HUES48 (cell line): ENCODE measurements at regions not wholly inside any gene's neighbourhood (a gene's known extent, or its start where the extent isn't known, plus 50 kb on each side); places are given as distances from the start of the nearest gene placed in this dataset.
A peak's percentile ranks its signal among the peaks of the same experiment; 100 is the strongest.

Experiments used
- H3K27ac ChIP-seq: one replicate; pipeline ENCODE4 v1.7.0; 2013; ENCODE audit warnings: low read depth, low read length, inconsistent platforms
- H3K27me3 ChIP-seq: 2 replicates; pipeline ENCODE4 v1.6.1; 2013; ENCODE audit warnings: mild to moderate bottlenecking, low read length; ENCODE audit not compliant: control insufficient read depth, insufficient read depth
- H3K36me3 ChIP-seq: 2 replicates; pipeline ENCODE4 v1.6.1; 2013; ENCODE audit warnings: low read length; ENCODE audit not compliant: control insufficient read depth, insufficient read depth
- H3K4me1 ChIP-seq: 2 replicates; pipeline ENCODE4 v1.6.1; 2013; ENCODE audit warnings: mild to moderate bottlenecking, low read length; ENCODE audit not compliant: control insufficient read depth, insufficient read depth
- H3K4me3 ChIP-seq: 2 replicates; pipeline ENCODE4 v1.5.1; 2013; ENCODE audit warnings: mild to moderate bottlenecking, low read depth, low read length
- H3K9ac ChIP-seq: 2 replicates; pipeline ENCODE4 v1.6.1; 2013; ENCODE audit warnings: mild to moderate bottlenecking, low read depth, low read length, moderate library complexity
- H3K9me3 ChIP-seq: 2 replicates; pipeline ENCODE4 v1.6.1; 2013; ENCODE audit warnings: low read length; ENCODE audit not compliant: control insufficient read depth, insufficient read depth

GRCh38 chr17:77420095-77420803 lies 279.5 kb downstream of the SEC14L1 start:
- Histone ChIP-seq H3K27ac (peak overlapping the region; percentile 87), H3K9ac (no peak overlapping the region)

DNA sequence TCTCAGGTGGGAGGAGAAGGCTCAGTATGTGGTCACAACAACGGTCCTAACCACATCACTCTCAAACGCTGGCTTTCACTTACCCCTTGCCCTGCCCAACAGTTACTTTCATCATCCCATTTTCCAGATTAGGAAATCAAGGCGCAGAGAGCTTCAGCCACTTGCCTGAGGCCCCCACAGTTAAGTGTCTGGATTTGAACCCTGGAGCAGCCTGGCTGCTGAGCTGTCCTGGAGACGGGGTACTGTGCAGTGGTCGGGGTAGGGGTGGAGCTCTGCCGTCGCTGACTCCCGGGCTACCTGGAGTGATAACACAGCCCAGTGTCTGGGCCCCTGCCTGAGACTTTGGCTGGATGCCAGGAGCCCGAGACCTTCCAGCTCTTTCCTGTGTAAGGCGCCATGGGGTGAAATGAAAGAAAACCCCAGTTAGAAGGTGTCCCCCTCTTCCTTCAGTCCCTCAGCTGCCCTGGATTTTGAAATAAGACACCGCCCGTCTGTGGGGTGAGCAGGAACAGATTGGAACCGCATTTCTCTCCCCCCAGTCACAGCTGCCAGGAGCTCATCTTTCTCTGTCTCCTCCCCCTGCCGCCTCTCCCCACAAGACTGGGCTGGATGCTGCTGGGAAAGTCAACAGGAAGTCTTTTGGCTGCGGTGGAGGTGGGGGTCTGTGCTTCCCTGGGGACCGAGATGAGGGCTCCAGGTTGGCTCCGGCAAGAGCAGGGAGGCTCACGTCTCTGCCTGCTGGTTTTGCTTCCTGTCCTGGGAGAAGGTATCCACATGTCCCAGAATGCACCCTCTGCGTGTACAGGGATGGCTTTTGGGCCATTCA lies 280.2 kb downstream of the SEC14L1 start:
- H3K27ac ChIP-seq, result peak overlapping the region; percentile 87
- H3K9me3 ChIP-seq, result no peaks in the 10 kb centered on the region
- H3K4me3 ChIP-seq, result no peak overlapping the region; the same call in 1 of the 2 replicates
- no peaks in the 10 kb centered on the region for H3K27me3 ChIP-seq
- H3K4me1 ChIP-seq, result peaks cover 43% of the 10 kb centered on the region
- no peaks in the 10 kb centered on the region for H3K36me3 ChIP-seq
- H3K9ac ChIP-seq, result no peak overlapping the region

More at GRCh38 chr17:77420095-77420803, 279.5 kb downstream of the SEC14L1 start:
- Histone ChIP-seq H3K4me1 (peaks cover 36% of the 10 kb centered on the region), H3K36me3 (no peaks in the 10 kb centered on the region), H3K9me3 (no peaks in the 10 kb centered on the region), H3K4me3 (no peak overlapping the region), H3K27me3 (no peaks in the 10 kb centered on the region)

DNA sequence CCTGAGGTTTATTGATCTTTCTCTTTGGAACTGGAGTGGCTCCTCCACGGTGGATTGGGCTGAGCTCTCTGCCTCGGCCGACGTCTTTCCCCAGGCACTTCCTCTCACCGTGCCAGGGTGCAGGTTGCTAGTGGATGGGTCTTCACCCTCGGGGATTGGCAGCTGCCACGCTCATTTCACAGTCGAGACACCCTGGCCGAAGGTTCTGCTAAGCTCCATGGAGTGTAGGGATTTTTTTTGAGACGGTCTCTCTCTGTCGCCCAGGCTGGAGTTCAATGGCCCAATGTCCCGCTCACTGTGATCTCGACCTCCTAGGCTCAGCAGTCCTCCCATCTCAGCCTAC lies 280.8 kb downstream of the SEC14L1 start:
- peaks cover 49% of the 10 kb centered on the region for H3K4me1 ChIP-seq
- H3K27ac ChIP-seq, result peak overlapping the region; percentile 87
- no peak overlapping the region for H3K9ac ChIP-seq
- no peaks in the 10 kb centered on the region for H3K27me3 ChIP-seq
- no peaks in the 10 kb centered on the region for H3K36me3 ChIP-seq
- no peaks in the 10 kb centered on the region for H3K9me3 ChIP-seq
- no peak overlapping the region; the same call in 1 of the 2 replicates for H3K4me3 ChIP-seq

- Histone ChIP-seq H3K9me3 (no peaks in the 10 kb centered on the region), H3K9ac (no peak overlapping the region), H3K4me3 (no peak overlapping the region), H3K27ac (peak overlapping the region; percentile 87), H3K36me3 (no peaks in the 10 kb centered on the region), H3K27me3 (no peaks in the 10 kb centered on the region), H3K4me1 (peaks cover 56% of the 10 kb centered on the region)
Observed at GRCh38 chr17:77422104-77422747, 281.5 kb downstream of the SEC14L1 start.

- Histone ChIP-seq H3K4me1 (peaks cover 58% of the 10 kb centered on the region), H3K4me3 (no peak overlapping the region), H3K9ac (no peak overlapping the region), H3K9me3 (no peaks in the 10 kb centered on the region), H3K27ac (no peak overlapping the region), H3K27me3 (no peaks in the 10 kb centered on the region), H3K36me3 (no peaks in the 10 kb centered on the region)
Observed at GRCh38 chr17:77422748-77423113, 282.0 kb downstream of the SEC14L1 start.

DNA sequence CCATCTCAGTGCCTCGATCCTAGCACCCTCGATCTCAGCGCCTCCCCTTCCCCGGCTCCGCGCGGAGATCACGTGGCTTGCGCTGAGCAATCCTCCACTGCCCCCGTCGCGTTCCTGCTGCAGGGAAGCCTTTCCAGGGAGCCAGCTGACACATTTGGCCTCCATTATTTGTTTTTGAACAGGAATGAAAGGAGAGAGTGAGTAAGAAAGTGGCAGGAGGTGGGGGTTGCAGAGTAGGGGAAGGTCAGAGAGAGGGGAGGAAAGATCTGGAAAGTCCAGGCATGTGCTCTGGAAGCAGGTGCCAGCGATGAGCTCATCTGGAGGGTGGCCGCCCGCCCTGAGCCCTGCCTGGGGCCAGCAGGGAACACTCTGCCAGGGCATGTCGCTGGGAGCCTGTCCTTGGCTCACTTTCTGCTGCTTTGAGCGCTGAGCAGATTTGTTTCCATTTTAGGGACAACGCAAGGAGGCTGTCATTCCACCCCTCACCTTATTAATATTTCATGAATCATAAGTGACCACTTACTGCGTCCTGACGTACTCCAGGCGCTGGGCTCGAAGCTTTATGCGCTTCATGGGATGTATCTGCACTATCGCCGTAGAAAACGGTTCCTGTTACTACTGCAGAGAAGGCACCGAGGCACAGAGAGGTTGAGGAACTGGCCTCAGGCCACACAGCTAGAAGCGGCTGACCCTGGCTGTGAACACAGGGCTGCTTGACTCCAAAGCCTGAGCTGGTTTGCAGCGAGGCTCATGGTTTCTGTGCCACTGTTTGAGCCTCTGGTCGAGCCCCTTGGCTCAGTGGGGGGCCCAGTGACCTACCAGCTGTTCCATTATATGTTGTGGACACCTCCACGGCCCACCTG lies 283.1 kb downstream of the SEC14L1 start:
- H3K4me1 ChIP-seq, result peaks cover 62% of the 10 kb centered on the region
- H3K27me3 ChIP-seq, result no peaks in the 10 kb centered on the region
- H3K27ac ChIP-seq, result no peak overlapping the region
- H3K9ac ChIP-seq, result no peak overlapping the region
- H3K36me3 ChIP-seq, result no peaks in the 10 kb centered on the region
- H3K9me3 ChIP-seq, result no peaks in the 10 kb centered on the region
- no peak overlapping the region for H3K4me3 ChIP-seq

GRCh38 chr17:77424585-77425344 lies 284.0 kb downstream of the SEC14L1 start:
- no peaks in the 10 kb centered on the region for H3K9me3 ChIP-seq
- no peak overlapping the region for H3K9ac ChIP-seq
- peaks cover 61% of the 10 kb centered on the region for H3K4me1 ChIP-seq
- no peak overlapping the region for H3K4me3 ChIP-seq
- H3K27me3 ChIP-seq, result no peaks in the 10 kb centered on the region
- H3K27ac ChIP-seq, result peak overlapping the region; percentile 57
- no peaks in the 10 kb centered on the region for H3K36me3 ChIP-seq

- Histone ChIP-seq H3K27ac (peak overlapping the region; percentile 57), H3K4me1 (peaks cover 60% of the 10 kb centered on the region), H3K27me3 (no peaks in the 10 kb centered on the region), H3K4me3 (no peak overlapping the region), H3K9me3 (no peaks in the 10 kb centered on the region), H3K9ac (no peak overlapping the region), H3K36me3 (no peaks in the 10 kb centered on the region)
Observed at GRCh38 chr17:77425348-77425747, 284.6 kb downstream of the SEC14L1 start.

- no peaks in the 10 kb centered on the region for H3K36me3 ChIP-seq
- peak overlapping the region; percentile 57 for H3K27ac ChIP-seq
- H3K4me3 ChIP-seq, result no peak overlapping the region
- H3K9ac ChIP-seq, result no peak overlapping the region
- H3K27me3 ChIP-seq, result no peaks in the 10 kb centered on the region
- H3K9me3 ChIP-seq, result no peaks in the 10 kb centered on the region
- peaks cover 55% of the 10 kb centered on the region for H3K4me1 ChIP-seq
Observed at GRCh38 chr17:77425791-77426641, 285.2 kb downstream of the SEC14L1 start.
